ENCODE measurements at regions not wholly inside any gene's neighbourhood (a gene's known extent, or its start where the extent isn't known, plus 50 kb on each side); places are given as distances from the start of the nearest gene placed in this dataset.
A peak's percentile ranks its signal among the peaks of the same experiment; 100 is the strongest.

DNA sequence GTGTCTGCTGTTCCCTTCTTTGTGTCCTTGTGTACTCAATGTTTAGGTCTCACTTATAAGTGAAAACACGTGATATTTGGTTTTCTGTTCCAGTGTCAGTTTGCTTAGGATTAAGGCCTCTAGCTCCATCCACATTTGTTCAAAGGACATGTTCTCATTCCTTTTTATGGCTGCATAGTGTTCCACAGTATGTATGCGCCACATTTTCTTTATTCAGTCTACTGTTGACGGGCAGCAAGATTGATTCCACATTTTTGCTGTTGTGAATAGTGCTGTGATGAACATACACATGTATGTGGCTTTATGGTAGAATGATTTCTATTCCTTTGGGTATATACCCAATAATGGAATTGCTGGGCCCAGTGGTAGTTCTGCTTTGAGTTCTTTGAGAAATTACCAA, 122.7 kb upstream of the THBS1 start:
- intact Hi-C loops (cut with micrococcal nuclease) (no loop called here), dilution Hi-C loops (cut with MboI; ENCODE audit: extremely low pct_ligation_motif_present, low sequenced_read_pairs) (no loop called here)
- Histone ChIP-seq H3K27me3 (ENCODE audit: control insufficient read depth in 2 of 2, insufficient read depth in 2 of 2, low read length in 2 of 2) (no peaks in the 10 kb centered on the region), H2AFZ (ENCODE audit: low read depth, low read length) (no peak overlapping the region), H3K9me1 (replicated peaks; ENCODE audit: control insufficient read depth, extremely low read depth, insufficient read depth, low read length) (no peaks in the 10 kb centered on the region), H3K79me2 (ENCODE audit: control insufficient read depth, insufficient read depth, low read length) (no peaks in the 10 kb centered on the region), H3K4me2 (ENCODE audit: insufficient read depth, low read length) (no peak overlapping the region), H3K9me3 (replicated peaks; ENCODE audit: control insufficient read depth, insufficient read depth, low read length) (no peaks in the 10 kb centered on the region), H3K27ac (ENCODE audit: insufficient read depth, low read depth, low read length) (no peak overlapping the region), H3K4me3 (replicated peaks in 1 of 3; ENCODE audit: insufficient read depth in 1 of 3, low read depth in 1 of 3, low read length in 3 of 3) (no peak overlapping the region), H3K4me1 (ENCODE audit: control insufficient read depth, extremely low read depth, insufficient read depth, low read length) (peaks cover 21% of the 10 kb centered on the region), H4K20me1 (replicated peaks; ENCODE audit: control insufficient read depth, extremely low read depth, insufficient read depth, low read length) (no peaks in the 10 kb centered on the region), H3K36me3 (ENCODE audit: control insufficient read depth in 2 of 2, extremely low read depth in 1 of 2, insufficient read depth in 2 of 2, low read length in 2 of 2) (no peaks in the 10 kb centered on the region), H3K9ac (replicated peaks; ENCODE audit: extremely low read depth, insufficient read depth, low read length) (no peak overlapping the region)
- CTCF ChIA-PET: interaction anchor here (1.1 kb wide), 1 partner anchor 46 kb away, joined by 3 read pairs; no protein-coding TSS in a partner anchor
- BruUV-seq (replicated peaks): no TSS peak
- no peak for TF ChIP-seq FOS (IDR thresholded peaks at IDR 0.05; ENCODE audit: borderline replicate concordance, insufficient read depth, low read length)
- no peak for TF ChIP-seq EZH2 (IDR thresholded peaks at IDR 0.05; ENCODE audit: borderline replicate concordance, low read depth, low read length, severe bottlenecking)
- FAIRE-seq: no peak
- POLR2A ChIA-PET: no interaction called here
- no peak for DNase-seq (ENCODE audit: low read depth, low spot score)

- no TSS peak for BruUV-seq (replicated peaks)
- Histone ChIP-seq H3K4me2 (ENCODE audit: insufficient read depth, low read length) (no peak overlapping the region), H3K4me3 (replicated peaks in 1 of 3; ENCODE audit: insufficient read depth in 1 of 3, low read depth in 1 of 3, low read length in 3 of 3) (no peak overlapping the region), H4K20me1 (replicated peaks; ENCODE audit: control insufficient read depth, extremely low read depth, insufficient read depth, low read length) (no peaks in the 10 kb centered on the region), H3K36me3 (ENCODE audit: control insufficient read depth in 2 of 2, extremely low read depth in 1 of 2, insufficient read depth in 2 of 2, low read length in 2 of 2) (no peaks in the 10 kb centered on the region), H3K9me3 (replicated peaks; ENCODE audit: control insufficient read depth, insufficient read depth, low read length) (no peaks in the 10 kb centered on the region), H3K79me2 (ENCODE audit: control insufficient read depth, insufficient read depth, low read length) (no peaks in the 10 kb centered on the region), H3K27me3 (ENCODE audit: control insufficient read depth in 2 of 2, insufficient read depth in 2 of 2, low read length in 2 of 2) (no peaks in the 10 kb centered on the region), H3K4me1 (ENCODE audit: control insufficient read depth, extremely low read depth, insufficient read depth, low read length) (peaks cover 24% of the 10 kb centered on the region), H3K9me1 (replicated peaks; ENCODE audit: control insufficient read depth, extremely low read depth, insufficient read depth, low read length) (no peaks in the 10 kb centered on the region), H3K9ac (replicated peaks; ENCODE audit: extremely low read depth, insufficient read depth, low read length) (no peak overlapping the region), H3K27ac (ENCODE audit: insufficient read depth, low read depth, low read length) (no peak overlapping the region), H2AFZ (ENCODE audit: low read depth, low read length) (no peak overlapping the region)
- FAIRE-seq (no peak), DNase-seq (ENCODE audit: low read depth, low spot score) (peak; percentile 26)
- TF ChIP-seq, protein P1, sequence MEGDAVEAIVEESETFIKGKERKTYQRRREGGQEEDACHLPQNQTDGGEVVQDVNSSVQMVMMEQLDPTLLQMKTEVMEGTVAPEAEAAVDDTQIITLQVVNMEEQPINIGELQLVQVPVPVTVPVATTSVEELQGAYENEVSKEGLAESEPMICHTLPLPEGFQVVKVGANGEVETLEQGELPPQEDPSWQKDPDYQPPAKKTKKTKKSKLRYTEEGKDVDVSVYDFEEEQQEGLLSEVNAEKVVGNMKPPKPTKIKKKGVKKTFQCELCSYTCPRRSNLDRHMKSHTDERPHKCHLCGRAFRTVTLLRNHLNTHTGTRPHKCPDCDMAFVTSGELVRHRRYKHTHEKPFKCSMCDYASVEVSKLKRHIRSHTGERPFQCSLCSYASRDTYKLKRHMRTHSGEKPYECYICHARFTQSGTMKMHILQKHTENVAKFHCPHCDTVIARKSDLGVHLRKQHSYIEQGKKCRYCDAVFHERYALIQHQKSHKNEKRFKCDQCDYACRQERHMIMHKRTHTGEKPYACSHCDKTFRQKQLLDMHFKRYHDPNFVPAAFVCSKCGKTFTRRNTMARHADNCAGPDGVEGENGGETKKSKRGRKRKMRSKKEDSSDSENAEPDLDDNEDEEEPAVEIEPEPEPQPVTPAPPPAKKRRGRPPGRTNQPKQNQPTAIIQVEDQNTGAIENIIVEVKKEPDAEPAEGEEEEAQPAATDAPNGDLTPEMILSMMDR (IDR thresholded peaks at IDR 0.05; ENCODE audit: extremely low read depth in 1 of 2, insufficient read depth in 1 of 2, low read depth in 1 of 2, low read length in 2 of 2): no peak
- no peak for TF ChIP-seq EZH2 (IDR thresholded peaks at IDR 0.05; ENCODE audit: borderline replicate concordance, low read depth, low read length, severe bottlenecking)
- ChIA-PET CTCF (no interaction called here), POLR2A (no interaction called here)
- dilution Hi-C loops (cut with MboI; ENCODE audit: extremely low pct_ligation_motif_present, low sequenced_read_pairs) (no loop called here), intact Hi-C loops (cut with micrococcal nuclease) (no loop called here)
Observed at GRCh38 chr15:39459548-39459947, 121.3 kb upstream of the THBS1 start.

Data from endothelial cell of umbilical vein (primary cell).